Upper lobe of left lung (tissue), 4 donors: ENCODE measurements at regions not wholly inside any gene's neighbourhood (a gene's known extent, or its start where the extent isn't known, plus 50 kb on each side); places are given as distances from the start of the nearest gene placed in this dataset.

Experiments used
- EP300 ChIP-seq, 4 donors: sonication (generic); formaldehyde crosslinking; IDR thresholded peaks; one replicate each; pipeline ENCODE4 v1.5.1; 2017; ENCODE audit warnings: antibody characterized with exemption in 4 of 4, control low read depth in 2 of 4
- TF ChIP-seq, protein P1 (sequence below), 6 experiments: fragments of 450-650 bp in 4 of 6; fragments of 200-600 bp in 2 of 6; sonication (generic) in 2 of 6; IDR thresholded peaks; one replicate each; pipeline ENCODE4 v1.5.1; 2016 to 2019; ENCODE audit warnings: antibody characterized with exemption in 6 of 6

DNA sequence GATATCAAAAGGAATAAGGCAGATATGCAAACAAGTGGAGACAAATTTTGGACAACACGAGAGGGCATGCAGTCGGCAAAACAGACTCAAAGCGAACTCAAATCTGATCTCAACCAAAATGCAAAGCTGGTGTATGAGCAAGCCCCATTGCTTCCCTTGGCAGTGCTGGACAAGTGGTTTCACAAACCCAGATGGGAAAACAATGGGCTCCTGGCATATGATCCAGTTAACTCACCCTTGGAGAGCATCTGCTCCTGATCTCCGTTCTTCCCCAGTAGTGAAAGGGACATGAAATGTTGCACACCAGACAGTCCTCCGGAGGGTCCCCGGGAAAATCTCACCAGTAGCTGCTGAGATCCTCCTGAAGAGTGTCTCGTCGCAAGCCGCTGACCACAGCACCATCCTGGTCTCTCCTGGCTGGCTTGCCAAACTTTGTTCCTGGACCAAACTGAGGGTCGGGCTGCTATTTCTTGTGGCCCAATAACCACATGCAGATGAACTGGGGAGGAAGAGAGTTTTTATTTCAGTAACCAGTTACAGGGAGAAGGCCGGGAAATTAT is 84.3 kb upstream of the THBS2 start:
- TF ChIP-seq, protein P1, sequence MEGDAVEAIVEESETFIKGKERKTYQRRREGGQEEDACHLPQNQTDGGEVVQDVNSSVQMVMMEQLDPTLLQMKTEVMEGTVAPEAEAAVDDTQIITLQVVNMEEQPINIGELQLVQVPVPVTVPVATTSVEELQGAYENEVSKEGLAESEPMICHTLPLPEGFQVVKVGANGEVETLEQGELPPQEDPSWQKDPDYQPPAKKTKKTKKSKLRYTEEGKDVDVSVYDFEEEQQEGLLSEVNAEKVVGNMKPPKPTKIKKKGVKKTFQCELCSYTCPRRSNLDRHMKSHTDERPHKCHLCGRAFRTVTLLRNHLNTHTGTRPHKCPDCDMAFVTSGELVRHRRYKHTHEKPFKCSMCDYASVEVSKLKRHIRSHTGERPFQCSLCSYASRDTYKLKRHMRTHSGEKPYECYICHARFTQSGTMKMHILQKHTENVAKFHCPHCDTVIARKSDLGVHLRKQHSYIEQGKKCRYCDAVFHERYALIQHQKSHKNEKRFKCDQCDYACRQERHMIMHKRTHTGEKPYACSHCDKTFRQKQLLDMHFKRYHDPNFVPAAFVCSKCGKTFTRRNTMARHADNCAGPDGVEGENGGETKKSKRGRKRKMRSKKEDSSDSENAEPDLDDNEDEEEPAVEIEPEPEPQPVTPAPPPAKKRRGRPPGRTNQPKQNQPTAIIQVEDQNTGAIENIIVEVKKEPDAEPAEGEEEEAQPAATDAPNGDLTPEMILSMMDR (IDR thresholded peaks at IDR 0.05), result no peak
- no peak for TF ChIP-seq EP300 (IDR thresholded peaks at IDR 0.05)
